Activated CD8-positive, alpha-beta T cell treated with anti-CD3 and anti-CD28 coated beads for 36 hours (primary cell): ENCODE measurements at regions not wholly inside any gene's neighbourhood (a gene's known extent, or its start where the extent isn't known, plus 50 kb on each side); places are given as distances from the start of the nearest gene placed in this dataset.

Experiments
- ATAC-seq: fragments of 200-7000 bp; cut with Tn5 transposase; one replicate; pipeline ENCODE4 v1.10.0; 2021; ENCODE audit warnings: mild to moderate bottlenecking, moderate library complexity
- CTCF ChIA-PET: fragments of 350-600 bp; sonication (Branson Sonifier 250); formaldehyde crosslinking; loops from one replicate; lab custom pipeline; 2021; ENCODE audit warnings: antibody characterized with exemption; lab: Charles Lee
- POLR2A ChIA-PET: fragments of 350-600 bp; sonication (Branson Sonifier 250); formaldehyde crosslinking; loops from one replicate; lab custom pipeline; 2021; ENCODE audit warnings: antibody characterized with exemption; lab: Charles Lee
- DNase-seq: peaks from one replicate; pipeline ENCODE4 v3.0.0-alpha.2; 2020
- H3K27ac Mint-ChIP-seq: one replicate; pipeline ENCODE4 v1.8.0; 2021; ENCODE audit warnings: mild to moderate bottlenecking, mixed read lengths
- H3K27me3 Mint-ChIP-seq: one replicate; pipeline ENCODE4 v1.8.0; 2021; ENCODE audit warnings: mixed read lengths
- H3K36me3 Mint-ChIP-seq: one replicate; pipeline ENCODE4 v1.8.0; 2021; ENCODE audit warnings: low read depth, mixed read lengths
- H3K4me1 Mint-ChIP-seq: one replicate; pipeline ENCODE4 v1.8.0; 2021; ENCODE audit warnings: low read depth, mixed read lengths
- H3K4me3 Mint-ChIP-seq: one replicate; pipeline ENCODE4 v1.8.0; 2021; ENCODE audit warnings: mild to moderate bottlenecking, moderate library complexity, mixed read lengths
- H3K9me3 Mint-ChIP-seq: one replicate; pipeline ENCODE4 v1.8.0; 2021; ENCODE audit warnings: mixed read lengths
- intact Hi-C: fragments of 100-400 bp; cut with micrococcal nuclease; formaldehyde crosslinking; loops from one replicate; pipeline ENCODE4 v1.10.0; 2022
- TF ChIP-seq, protein P1 (sequence below): fragments of 200-600 bp; IDR thresholded peaks from one replicate; pipeline ENCODE4 v1.8.0; 2022; ENCODE audit warnings: antibody characterized with exemption, mild to moderate bottlenecking

DNA sequence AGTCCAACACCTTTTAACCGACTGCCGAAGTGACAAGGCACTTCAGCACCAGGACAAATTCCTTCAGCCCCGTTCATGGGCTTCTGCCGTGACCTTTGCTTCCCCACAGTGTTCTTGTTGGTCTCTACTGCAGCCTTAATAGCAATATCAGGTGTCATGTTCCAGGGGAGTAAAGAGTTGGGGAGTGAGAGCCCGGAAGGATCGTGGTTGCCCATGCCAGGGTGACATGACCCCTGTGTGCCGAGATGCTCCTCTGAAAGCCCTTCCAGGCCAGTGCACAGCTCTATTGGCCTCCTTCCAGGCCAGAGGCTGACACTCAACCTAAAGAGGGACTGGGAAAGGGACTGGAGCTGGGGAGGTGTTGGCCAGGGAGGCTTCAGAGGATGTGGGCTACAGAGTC lies 279.2 kb downstream of the CYRIA start:
- no peaks in the 10 kb centered on the region for H3K27me3 Mint-ChIP-seq
- DNase-seq (no peak), ATAC-seq (no peak)
- no peak overlapping the region for H3K27ac Mint-ChIP-seq
- POLR2A ChIA-PET = no interaction called here
- H3K4me3 Mint-ChIP-seq = no peak overlapping the region
- intact Hi-C loops = no loop called here
- no peaks in the 10 kb centered on the region for H3K9me3 Mint-ChIP-seq
- TF ChIP-seq, protein P1, sequence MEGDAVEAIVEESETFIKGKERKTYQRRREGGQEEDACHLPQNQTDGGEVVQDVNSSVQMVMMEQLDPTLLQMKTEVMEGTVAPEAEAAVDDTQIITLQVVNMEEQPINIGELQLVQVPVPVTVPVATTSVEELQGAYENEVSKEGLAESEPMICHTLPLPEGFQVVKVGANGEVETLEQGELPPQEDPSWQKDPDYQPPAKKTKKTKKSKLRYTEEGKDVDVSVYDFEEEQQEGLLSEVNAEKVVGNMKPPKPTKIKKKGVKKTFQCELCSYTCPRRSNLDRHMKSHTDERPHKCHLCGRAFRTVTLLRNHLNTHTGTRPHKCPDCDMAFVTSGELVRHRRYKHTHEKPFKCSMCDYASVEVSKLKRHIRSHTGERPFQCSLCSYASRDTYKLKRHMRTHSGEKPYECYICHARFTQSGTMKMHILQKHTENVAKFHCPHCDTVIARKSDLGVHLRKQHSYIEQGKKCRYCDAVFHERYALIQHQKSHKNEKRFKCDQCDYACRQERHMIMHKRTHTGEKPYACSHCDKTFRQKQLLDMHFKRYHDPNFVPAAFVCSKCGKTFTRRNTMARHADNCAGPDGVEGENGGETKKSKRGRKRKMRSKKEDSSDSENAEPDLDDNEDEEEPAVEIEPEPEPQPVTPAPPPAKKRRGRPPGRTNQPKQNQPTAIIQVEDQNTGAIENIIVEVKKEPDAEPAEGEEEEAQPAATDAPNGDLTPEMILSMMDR = no peak
- no peaks in the 10 kb centered on the region for H3K36me3 Mint-ChIP-seq
- CTCF ChIA-PET = no interaction called here
- no peaks in the 10 kb centered on the region for H3K4me1 Mint-ChIP-seq

DNA sequence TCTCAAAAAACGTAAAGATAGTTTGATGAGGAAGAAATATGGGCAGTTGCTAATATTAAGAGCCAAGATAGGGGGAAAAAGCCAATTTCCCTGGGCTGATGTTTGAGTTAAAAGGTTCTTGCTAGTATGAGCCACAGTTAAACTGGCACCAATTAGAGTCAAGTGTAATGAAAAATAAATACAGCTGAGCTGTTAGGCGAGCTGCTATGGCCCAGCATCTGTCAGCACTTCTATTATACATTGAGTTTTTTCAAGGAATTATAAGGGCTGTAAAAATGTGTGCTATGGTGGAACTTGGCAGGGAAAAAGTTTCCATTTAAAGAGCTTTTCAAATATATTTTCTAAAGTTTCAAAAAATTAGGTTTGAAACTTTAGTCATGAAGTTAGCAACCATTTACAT lies 279.6 kb downstream of the CYRIA start:
- Mint-ChIP-seq H3K27ac (no peak overlapping the region), H3K4me3 (no peak overlapping the region), H3K4me1 (no peaks in the 10 kb centered on the region), H3K27me3 (no peaks in the 10 kb centered on the region), H3K36me3 (no peaks in the 10 kb centered on the region), H3K9me3 (no peaks in the 10 kb centered on the region)
- no peak for DNase-seq
- ChIA-PET CTCF (no interaction called here), POLR2A (no interaction called here)
- no peak for ATAC-seq
- TF ChIP-seq, protein P1 = no peak
- intact Hi-C loops = no loop called here

DNA sequence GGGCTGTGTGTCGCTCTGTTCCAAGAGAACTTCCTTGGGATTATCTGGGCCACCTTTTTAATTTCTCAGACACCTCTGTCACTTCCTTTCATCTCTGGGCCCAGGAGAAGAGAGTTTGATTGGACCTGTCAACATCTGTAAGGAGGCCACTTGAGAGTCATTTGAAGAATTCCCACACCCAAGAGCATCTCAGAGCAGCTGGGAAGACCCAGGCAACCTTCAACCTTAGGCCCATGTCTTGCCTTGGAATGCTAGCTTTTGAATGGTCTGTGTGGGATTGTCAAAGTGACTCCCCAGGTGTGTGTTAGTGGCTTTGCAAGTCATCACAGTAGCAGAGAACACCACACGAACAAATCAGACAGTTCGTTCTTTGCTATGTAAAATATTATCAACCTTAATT lies 280.3 kb downstream of the CYRIA start:
- POLR2A ChIA-PET = no interaction called here
- ATAC-seq = no peak

DNA sequence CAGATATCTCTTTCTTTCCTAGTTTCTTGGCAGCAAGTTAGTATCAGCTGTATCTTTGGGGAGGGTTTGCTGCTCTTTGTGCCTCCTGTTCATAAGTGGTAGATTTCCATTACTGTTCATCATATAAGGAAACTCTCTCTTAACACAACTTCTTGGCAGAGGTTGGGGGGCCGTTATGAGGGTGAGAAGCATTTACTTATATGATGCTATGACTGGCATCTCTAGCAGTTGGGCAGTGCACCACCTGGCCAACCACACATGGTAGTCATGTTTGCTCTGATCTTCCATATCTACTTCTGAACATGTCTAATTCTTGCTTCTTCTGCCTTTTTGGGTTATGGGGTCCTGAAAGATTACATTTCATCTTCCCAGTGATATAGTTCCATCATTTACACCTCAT lies 282.2 kb downstream of the CYRIA start:
- intact Hi-C loops = no loop called here
- ChIA-PET CTCF (no interaction called here), POLR2A (no interaction called here)
- Mint-ChIP-seq H3K9me3 (no peaks in the 10 kb centered on the region), H3K36me3 (no peaks in the 10 kb centered on the region), H3K4me3 (no peak overlapping the region), H3K4me1 (no peaks in the 10 kb centered on the region), H3K27me3 (no peaks in the 10 kb centered on the region), H3K27ac (no peak overlapping the region)
- ATAC-seq (no peak), DNase-seq (no peak)
- TF ChIP-seq, protein P1 = no peak

More for the DNA sequence above, 280.3 kb downstream of the CYRIA start:
- Mint-ChIP-seq H3K4me1 (no peaks in the 10 kb centered on the region), H3K36me3 (no peaks in the 10 kb centered on the region), H3K4me3 (no peak overlapping the region), H3K27me3 (no peaks in the 10 kb centered on the region), H3K9me3 (no peaks in the 10 kb centered on the region), H3K27ac (no peak overlapping the region)
- no peak for DNase-seq
- intact Hi-C loops = no loop called here
- CTCF ChIA-PET = no interaction called here
- TF ChIP-seq, protein P1 = no peak

DNA sequence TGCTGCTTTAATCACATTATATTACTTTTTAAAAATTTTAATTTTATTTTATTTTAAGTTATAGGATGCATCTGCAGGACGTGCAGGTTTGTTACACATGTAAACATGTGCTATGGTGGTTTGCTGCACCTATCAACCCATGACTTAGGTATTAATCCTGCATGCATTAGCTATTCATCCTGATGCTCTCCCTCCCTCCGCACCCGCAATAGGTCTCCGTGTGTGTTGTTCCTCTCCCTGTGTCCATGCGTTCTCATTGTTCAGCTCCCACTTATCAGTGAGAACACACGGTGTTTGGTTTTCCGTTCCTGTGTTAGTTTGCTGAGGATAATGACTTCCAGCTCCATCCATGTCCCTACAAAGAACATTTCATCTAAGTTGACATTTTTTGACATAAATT lies 283.2 kb downstream of the CYRIA start:
- H3K4me3 Mint-ChIP-seq = no peak overlapping the region
- ChIA-PET POLR2A (no interaction called here), CTCF (no interaction called here)

More for the DNA sequence above, 283.2 kb downstream of the CYRIA start:
- TF ChIP-seq, protein P1 = no peak
- Mint-ChIP-seq H3K27me3 (no peaks in the 10 kb centered on the region), H3K4me1 (no peaks in the 10 kb centered on the region), H3K27ac (no peak overlapping the region), H3K36me3 (no peaks in the 10 kb centered on the region), H3K9me3 (no peaks in the 10 kb centered on the region)
- intact Hi-C loops = no loop called here
- ATAC-seq (no peak), DNase-seq (no peak)
